ENCODE measurements at regions not wholly inside any gene's neighbourhood (a gene's known extent, or its start where the extent isn't known, plus 50 kb on each side); places are given as distances from the start of the nearest gene placed in this dataset.
A peak's percentile ranks its signal among the peaks of the same experiment; 100 is the strongest.

DNA sequence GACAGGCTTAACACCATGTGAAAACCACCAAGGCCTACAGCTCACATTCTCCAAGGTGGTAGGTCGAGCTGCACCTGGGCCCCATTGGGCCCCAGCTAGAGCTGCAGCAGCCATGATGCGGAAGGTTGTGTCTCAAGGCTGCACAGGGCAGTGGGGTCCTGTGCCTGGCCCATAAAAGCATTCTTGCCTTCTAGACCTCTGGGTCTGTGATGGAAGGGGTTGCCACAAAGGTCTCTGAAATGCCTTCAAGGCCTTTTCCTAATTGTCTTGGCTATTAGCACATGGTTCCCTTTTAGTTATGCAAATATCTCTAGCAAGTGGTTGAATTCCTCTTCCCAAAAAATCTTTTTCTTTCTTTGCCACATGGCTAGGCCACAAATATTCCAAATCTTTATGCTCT lies 52.5 kb upstream of the C11orf58 start:
- DNase-seq (ENCODE audit: insufficient read length, low spot score) (no peak), FAIRE-seq (no peak)
- TF ChIP-seq POLR2A (IDR thresholded peaks at IDR 0.05; ENCODE audit: low read depth, low read length), result no peak
- no peak for TF ChIP-seq POU2F2 (IDR thresholded peaks at IDR 0.05; ENCODE audit: low read depth, low read length)
- TF ChIP-seq POLR2AphosphoS5 (IDR thresholded peaks at IDR 0.05; ENCODE audit: low read depth, low read length), result no peak
- no peak for TF ChIP-seq TAF1 (IDR thresholded peaks at IDR 0.05; ENCODE audit: low read depth, low read length)
- TF ChIP-seq PAX5 (IDR thresholded peaks at IDR 0.05; ENCODE audit: insufficient read depth, low read length, severe bottlenecking), result no peak
- TF ChIP-seq SPI1 (IDR thresholded peaks at IDR 0.05; ENCODE audit: low read depth, low read length), result no peak

- DNase-seq (ENCODE audit: insufficient read length, low spot score) (no peak), FAIRE-seq (no peak)
- no peak for TF ChIP-seq POLR2AphosphoS5 (IDR thresholded peaks at IDR 0.05; ENCODE audit: low read depth, low read length)
- no peak for TF ChIP-seq POU2F2 (IDR thresholded peaks at IDR 0.05; ENCODE audit: low read depth, low read length)
- no peak for TF ChIP-seq POLR2A (IDR thresholded peaks at IDR 0.05; ENCODE audit: low read depth, low read length)
These were observed 59.9 kb upstream of the C11orf58 start for GRCh38 chr11:16678466-16679116.

DNA sequence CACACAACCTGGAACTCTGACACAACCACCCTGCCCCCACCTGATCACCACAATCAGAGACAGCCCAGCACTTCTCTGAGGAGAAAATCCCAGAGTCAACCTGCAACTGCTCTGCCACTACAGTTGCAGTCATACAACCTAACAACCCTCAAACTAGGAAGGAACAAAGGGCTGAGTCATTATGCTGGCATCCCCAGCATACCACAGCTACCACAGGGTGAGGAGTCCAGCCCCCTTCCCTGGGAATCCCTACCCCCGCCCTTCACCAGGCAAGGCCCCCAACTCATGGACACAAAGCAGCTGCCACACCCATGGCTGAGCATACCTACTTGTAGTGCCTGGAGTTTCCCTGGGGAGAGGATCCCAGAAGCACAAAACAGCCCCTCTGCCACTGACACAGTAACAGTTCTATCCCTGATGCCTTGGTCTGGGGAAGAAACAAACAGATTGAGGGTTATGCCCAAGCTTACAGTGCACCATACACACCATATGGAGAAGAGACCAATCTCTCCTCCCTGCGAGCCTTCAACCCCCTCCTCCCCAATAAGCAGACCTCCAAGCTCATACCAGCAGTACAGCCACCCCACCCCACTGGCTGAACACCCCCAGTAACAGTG lies 68.5 kb upstream of the C11orf58 start:
- no peak for FAIRE-seq
- TF ChIP-seq POLR2A (IDR thresholded peaks at IDR 0.05; ENCODE audit: low read depth, low read length) (no peak), PAX5 (IDR thresholded peaks at IDR 0.05; ENCODE audit: insufficient read depth, low read length, severe bottlenecking) (no peak), POLR2AphosphoS5 (IDR thresholded peaks at IDR 0.05; ENCODE audit: low read depth, low read length) (no peak), POU2F2 (IDR thresholded peaks at IDR 0.05; ENCODE audit: low read depth, low read length) (no peak), SPI1 (IDR thresholded peaks at IDR 0.05; ENCODE audit: low read depth, low read length) (no peak), TAF1 (IDR thresholded peaks at IDR 0.05; ENCODE audit: low read depth, low read length) (no peak)

GRCh38 chr11:16632295-16633200 lies 105.9 kb upstream of the C11orf58 start:
- FAIRE-seq, result peak; percentile 75
- DNase-seq (ENCODE audit: insufficient read length, low spot score), result no peak
- TF ChIP-seq PAX5 (IDR thresholded peaks at IDR 0.05; ENCODE audit: insufficient read depth, low read length, severe bottlenecking) (no peak), POU2F2 (IDR thresholded peaks at IDR 0.05; ENCODE audit: low read depth, low read length) (no peak), TAF1 (IDR thresholded peaks at IDR 0.05; ENCODE audit: low read depth, low read length) (no peak), POLR2A (IDR thresholded peaks at IDR 0.05; ENCODE audit: low read depth, low read length) (no peak), SPI1 (IDR thresholded peaks at IDR 0.05; ENCODE audit: low read depth, low read length) (no peak)

More for the DNA sequence above, 68.5 kb upstream of the C11orf58 start:
- DNase-seq (ENCODE audit: insufficient read length, low spot score), result no peak

DNA sequence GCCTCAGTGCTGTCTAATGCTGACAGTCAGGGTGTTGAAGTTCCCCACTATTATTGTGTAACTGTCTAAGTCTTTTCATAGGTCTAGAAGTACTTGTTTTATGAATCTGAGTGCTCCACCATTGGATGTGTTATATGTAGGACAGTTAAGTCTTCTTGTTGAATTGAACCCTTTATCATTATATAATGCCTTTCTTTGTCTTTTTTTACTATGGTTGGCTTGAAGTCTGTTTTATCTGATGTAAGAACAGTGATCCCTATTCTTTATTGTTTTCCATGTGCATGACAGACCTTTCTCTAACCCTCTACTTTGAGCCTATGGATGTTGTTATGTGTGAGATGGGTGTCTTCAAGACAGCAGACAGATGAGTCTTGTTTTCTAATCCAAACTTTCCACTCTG lies 107.8 kb upstream of the C11orf58 start:
- TF ChIP-seq POU2F2 (IDR thresholded peaks at IDR 0.05; ENCODE audit: low read depth, low read length), result no peak
- TF ChIP-seq PAX5 (IDR thresholded peaks at IDR 0.05; ENCODE audit: insufficient read depth, low read length, severe bottlenecking), result no peak
- no peak for TF ChIP-seq POLR2AphosphoS5 (IDR thresholded peaks at IDR 0.05; ENCODE audit: low read depth, low read length)
- no peak for TF ChIP-seq SPI1 (IDR thresholded peaks at IDR 0.05; ENCODE audit: low read depth, low read length)
- TF ChIP-seq TAF1 (IDR thresholded peaks at IDR 0.05; ENCODE audit: low read depth, low read length), result no peak
- TF ChIP-seq POLR2A (IDR thresholded peaks at IDR 0.05; ENCODE audit: low read depth, low read length), result no peak
- no peak for FAIRE-seq
- no peak for DNase-seq (ENCODE audit: insufficient read length, low spot score)

DNA sequence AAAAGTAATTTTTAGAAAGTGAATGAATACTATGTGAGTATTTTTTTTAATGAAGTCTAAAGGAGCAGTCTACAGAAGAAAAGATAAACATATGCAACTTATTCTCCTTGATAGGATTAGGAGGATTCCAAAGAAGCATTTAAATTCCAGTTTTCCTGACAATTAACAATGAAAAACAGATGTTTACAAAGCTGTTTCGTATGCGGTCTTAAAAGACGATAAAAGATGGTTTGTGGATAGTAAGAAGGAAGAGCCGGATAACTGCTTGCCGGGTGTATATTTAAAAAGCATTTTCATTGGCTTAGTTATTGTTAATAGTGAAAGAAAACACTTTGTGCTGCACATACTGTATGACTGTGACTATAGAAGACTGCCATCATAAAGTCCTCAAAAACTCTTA lies 120.0 kb upstream of the C11orf58 start:
- no peak for FAIRE-seq
- TF ChIP-seq POLR2AphosphoS5 (IDR thresholded peaks at IDR 0.05; ENCODE audit: low read depth, low read length) (no peak), POLR2A (IDR thresholded peaks at IDR 0.05; ENCODE audit: low read depth, low read length) (no peak), POU2F2 (IDR thresholded peaks at IDR 0.05; ENCODE audit: low read depth, low read length) (no peak), PAX5 (IDR thresholded peaks at IDR 0.05; ENCODE audit: insufficient read depth, low read length, severe bottlenecking) (no peak), TAF1 (IDR thresholded peaks at IDR 0.05; ENCODE audit: low read depth, low read length) (no peak), SPI1 (IDR thresholded peaks at IDR 0.05; ENCODE audit: low read depth, low read length) (no peak)
- no peak for DNase-seq (ENCODE audit: insufficient read length, low spot score)

DNA sequence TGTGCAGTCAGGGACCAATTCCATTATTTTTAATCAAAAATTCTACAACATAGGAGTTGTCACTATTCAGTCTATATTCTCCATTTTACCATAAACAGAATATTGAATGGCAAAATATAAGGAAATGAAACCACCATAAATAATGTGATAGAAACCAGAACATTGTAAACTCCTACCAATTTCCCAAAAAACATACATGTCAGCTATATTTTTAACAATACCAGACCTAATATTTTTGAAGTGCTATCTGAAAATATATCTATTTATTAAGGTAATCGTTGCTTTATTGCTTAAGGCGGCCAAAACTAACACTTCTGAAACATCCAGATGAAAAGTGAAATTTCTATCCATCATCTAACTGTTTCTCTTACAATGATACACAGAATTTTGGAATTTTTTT lies 123.0 kb upstream of the C11orf58 start:
- FAIRE-seq, result no peak
- TF ChIP-seq POLR2A (IDR thresholded peaks at IDR 0.05; ENCODE audit: low read depth, low read length) (no peak), POU2F2 (IDR thresholded peaks at IDR 0.05; ENCODE audit: low read depth, low read length) (no peak), PAX5 (IDR thresholded peaks at IDR 0.05; ENCODE audit: insufficient read depth, low read length, severe bottlenecking) (no peak), POLR2AphosphoS5 (IDR thresholded peaks at IDR 0.05; ENCODE audit: low read depth, low read length) (no peak), TAF1 (IDR thresholded peaks at IDR 0.05; ENCODE audit: low read depth, low read length) (no peak), SPI1 (IDR thresholded peaks at IDR 0.05; ENCODE audit: low read depth, low read length) (no peak)
- no peak for DNase-seq (ENCODE audit: insufficient read length, low spot score)

GRCh38 chr11:16613512-16614381 lies 124.7 kb upstream of the C11orf58 start:
- TF ChIP-seq PAX5 (IDR thresholded peaks at IDR 0.05; ENCODE audit: insufficient read depth, low read length, severe bottlenecking) (peak; percentile 99), TAF1 (IDR thresholded peaks at IDR 0.05; ENCODE audit: low read depth, low read length) (no peak)
- FAIRE-seq (peak; percentile 97), DNase-seq (ENCODE audit: insufficient read length, low spot score) (peak; percentile 77)

DNA sequence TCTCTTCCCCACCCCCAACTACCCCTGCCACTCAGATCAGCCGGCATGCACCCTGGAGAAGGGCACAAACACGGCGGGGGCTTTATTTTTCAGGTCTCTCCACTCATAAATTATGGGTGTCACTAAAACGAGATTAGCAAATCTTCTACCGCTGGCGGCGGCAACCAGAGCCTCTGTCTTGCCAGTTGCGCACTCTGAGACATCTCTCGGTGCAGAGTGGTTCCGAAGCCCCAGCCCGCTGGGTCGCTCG lies 125.3 kb upstream of the C11orf58 start:
- no peak for DNase-seq (ENCODE audit: insufficient read length, low spot score)
- FAIRE-seq, result no peak
- no peak for TF ChIP-seq POU2F2 (IDR thresholded peaks at IDR 0.05; ENCODE audit: low read depth, low read length)
- no peak for TF ChIP-seq TAF1 (IDR thresholded peaks at IDR 0.05; ENCODE audit: low read depth, low read length)
- TF ChIP-seq POLR2A (IDR thresholded peaks at IDR 0.05; ENCODE audit: low read depth, low read length), result no peak
- TF ChIP-seq SPI1 (IDR thresholded peaks at IDR 0.05; ENCODE audit: low read depth, low read length), result no peak
- TF ChIP-seq POLR2AphosphoS5 (IDR thresholded peaks at IDR 0.05; ENCODE audit: low read depth, low read length), result no peak
- TF ChIP-seq PAX5 (IDR thresholded peaks at IDR 0.05; ENCODE audit: insufficient read depth, low read length, severe bottlenecking), result no peak
